Astrocyte of the spinal cord (primary cell): ENCODE measurements at regions not wholly inside any gene's neighbourhood (a gene's known extent, or its start where the extent isn't known, plus 50 kb on each side); places are given as distances from the start of the nearest gene placed in this dataset.

Experiments used
- DNase-seq: peaks from one replicate; pipeline ENCODE4 v3.0.0; 2011; ENCODE audit warnings: low read depth, low spot score
- H3K4me3 ChIP-seq: 2 replicates; pipeline ENCODE4 v1.5.1; 2011; ENCODE audit warnings: low read depth, mild to moderate bottlenecking, low read length, moderate library complexity
- in situ Hi-C: cut with HindIII; loops from 2 replicates; pipeline ENCODE4 v1.10.0; 2017; ENCODE audit warnings: low sequenced_read_pairs
- TF ChIP-seq, protein P1 (sequence below): IDR thresholded peaks from 2 replicates; pipeline ENCODE4 v1.5.1; 2012; ENCODE audit warnings: low read depth, mild to moderate bottlenecking, low read length, inconsistent platforms

DNA sequence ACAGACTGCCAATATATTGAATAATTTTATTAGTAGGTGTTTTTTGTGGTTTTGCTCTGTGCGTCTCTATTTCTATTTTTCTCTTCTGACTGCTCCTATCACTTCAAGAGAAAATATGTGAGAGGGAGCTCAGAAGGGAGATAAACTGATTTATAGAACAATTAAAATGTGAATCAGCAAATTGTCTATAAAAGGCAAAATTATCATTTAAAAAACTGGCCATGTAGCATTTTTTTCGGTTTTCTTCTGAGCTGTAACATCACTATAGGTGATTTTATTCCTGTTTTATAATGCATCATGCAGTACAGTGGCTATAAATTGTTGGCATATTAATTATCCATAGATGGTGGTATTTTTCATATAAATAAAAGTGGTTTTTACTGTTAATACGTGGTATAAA, 416.5 kb downstream of the DOK5 start:
- TF ChIP-seq, protein P1, sequence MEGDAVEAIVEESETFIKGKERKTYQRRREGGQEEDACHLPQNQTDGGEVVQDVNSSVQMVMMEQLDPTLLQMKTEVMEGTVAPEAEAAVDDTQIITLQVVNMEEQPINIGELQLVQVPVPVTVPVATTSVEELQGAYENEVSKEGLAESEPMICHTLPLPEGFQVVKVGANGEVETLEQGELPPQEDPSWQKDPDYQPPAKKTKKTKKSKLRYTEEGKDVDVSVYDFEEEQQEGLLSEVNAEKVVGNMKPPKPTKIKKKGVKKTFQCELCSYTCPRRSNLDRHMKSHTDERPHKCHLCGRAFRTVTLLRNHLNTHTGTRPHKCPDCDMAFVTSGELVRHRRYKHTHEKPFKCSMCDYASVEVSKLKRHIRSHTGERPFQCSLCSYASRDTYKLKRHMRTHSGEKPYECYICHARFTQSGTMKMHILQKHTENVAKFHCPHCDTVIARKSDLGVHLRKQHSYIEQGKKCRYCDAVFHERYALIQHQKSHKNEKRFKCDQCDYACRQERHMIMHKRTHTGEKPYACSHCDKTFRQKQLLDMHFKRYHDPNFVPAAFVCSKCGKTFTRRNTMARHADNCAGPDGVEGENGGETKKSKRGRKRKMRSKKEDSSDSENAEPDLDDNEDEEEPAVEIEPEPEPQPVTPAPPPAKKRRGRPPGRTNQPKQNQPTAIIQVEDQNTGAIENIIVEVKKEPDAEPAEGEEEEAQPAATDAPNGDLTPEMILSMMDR = no peak
- in situ Hi-C loops = no loop called here
- DNase-seq = no peak
- no peak overlapping the region for H3K4me3 ChIP-seq

DNA sequence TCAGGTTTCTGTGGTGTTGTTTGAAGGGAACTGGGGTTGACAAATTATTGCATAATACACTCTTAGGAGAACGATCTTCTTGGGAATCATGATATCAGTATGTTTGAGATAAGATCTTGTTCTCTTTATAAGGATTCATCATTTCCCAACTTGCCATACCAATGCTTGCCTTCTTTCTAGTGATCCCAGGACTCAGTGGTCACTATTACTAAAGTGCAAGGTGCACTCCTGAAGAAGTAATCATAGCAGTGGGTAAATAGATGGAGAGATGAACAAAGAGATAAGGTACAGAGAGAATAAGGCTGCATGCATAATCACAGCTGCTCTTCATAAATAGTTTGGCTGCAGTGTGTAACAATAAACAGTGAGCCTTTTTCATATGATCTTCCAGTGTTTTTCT, 404.0 kb downstream of the DOK5 start:
- H3K4me3 ChIP-seq = no peak overlapping the region
- TF ChIP-seq, protein P1 = no peak
- DNase-seq = no peak
- in situ Hi-C loops = no loop called here

DNA sequence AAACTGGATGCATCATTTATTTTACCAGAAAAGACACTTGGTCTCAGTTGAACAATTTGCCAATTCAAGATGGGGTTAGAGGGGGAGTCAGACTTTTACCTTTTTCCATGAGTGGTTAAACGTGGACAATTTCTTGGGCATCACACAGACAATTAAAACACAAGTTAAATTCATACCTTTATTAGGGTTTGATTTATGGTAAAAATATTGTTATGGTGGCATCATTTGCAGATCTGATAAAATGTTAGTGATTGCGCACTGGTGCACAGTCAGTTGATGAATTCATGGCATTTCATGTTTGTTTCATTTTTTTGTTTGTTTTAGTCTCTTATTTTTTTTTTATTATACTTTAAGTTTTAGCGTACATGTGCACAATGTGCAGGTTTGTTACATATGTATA, 399.9 kb downstream of the DOK5 start:
- in situ Hi-C loops = no loop called here

DNA sequence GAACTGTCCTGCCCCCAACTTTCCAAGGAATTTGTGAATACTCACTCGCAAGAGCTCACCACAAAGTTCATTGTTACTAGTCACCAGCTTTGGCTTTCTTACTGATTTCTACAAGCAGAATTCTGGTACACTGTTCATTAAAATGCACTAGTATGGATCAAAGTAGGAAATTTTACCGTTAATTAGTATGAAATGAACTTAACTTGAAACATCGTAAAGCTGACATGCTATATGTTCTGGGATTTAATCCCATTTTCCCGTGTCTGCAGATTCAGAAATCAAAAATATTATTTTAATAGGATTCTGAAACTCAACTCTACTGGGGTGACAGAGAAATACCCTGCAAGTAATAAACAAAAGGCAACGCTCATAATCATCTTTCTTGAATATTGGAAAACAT, 399.3 kb downstream of the DOK5 start:
- no peak overlapping the region for H3K4me3 ChIP-seq
- in situ Hi-C loops = no loop called here
- DNase-seq = no peak
- TF ChIP-seq, protein P1 = no peak

More for the DNA sequence above, 399.9 kb downstream of the DOK5 start:
- TF ChIP-seq, protein P1 = no peak
- DNase-seq = no peak
- H3K4me3 ChIP-seq = no peak overlapping the region

- TF ChIP-seq, protein P1 = no peak
- in situ Hi-C loops = no loop called here
- DNase-seq = no peak
- no peak overlapping the region for H3K4me3 ChIP-seq
These were observed 397.0 kb downstream of the DOK5 start for GRCh38 chr20:54872440-54872839.

DNA sequence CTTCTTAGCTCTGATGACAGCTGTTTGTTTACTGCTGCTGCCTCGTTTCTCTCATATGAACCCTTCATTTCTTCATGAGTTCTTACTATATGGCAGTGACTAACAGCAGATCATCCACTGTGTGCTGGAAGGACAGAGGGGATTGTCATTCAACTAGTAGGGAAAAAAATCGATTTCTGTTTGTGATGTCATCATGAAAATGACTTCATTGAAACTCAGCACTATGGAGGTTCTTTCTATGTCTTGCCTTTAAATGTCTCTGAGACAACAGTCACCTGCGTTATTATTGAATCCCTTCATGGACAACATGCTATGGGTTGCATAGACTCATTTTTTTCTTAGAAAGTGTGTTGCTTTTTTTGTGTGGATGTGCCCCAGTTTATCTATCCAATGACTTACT, 394.4 kb downstream of the DOK5 start:
- in situ Hi-C loops = no loop called here
- no peak for DNase-seq
- no peak overlapping the region for H3K4me3 ChIP-seq
- TF ChIP-seq, protein P1 = no peak

DNA sequence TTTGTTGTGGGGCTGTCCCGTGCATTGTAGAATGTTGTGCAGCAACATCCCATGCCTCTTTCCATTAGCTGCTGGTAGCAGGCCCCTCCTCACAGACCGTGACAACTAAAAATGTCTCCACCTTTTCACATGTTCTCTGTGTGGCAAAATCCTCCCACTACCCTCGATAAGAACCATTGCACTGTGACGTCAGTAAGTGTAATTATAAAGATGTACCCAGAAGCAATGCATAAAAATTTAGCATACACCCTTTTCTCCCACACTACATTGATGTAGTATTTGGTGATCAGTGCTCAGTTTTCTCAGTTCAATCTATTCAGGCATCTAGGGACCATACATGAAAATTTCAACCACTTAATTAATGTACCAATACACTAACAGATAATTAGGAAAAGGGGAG, 389.9 kb downstream of the DOK5 start:
- DNase-seq = no peak
- no peak overlapping the region for H3K4me3 ChIP-seq
- in situ Hi-C loops = no loop called here
- TF ChIP-seq, protein P1 = no peak
